COLO668 (cell line): ENCODE measurements at regions not wholly inside any gene's neighbourhood (a gene's known extent, or its start where the extent isn't known, plus 50 kb on each side); places are given as distances from the start of the nearest gene placed in this dataset.
"Not testable (repeated sequence)": the region's sequence is repeated elsewhere in the genome, so short reads cannot be mapped to it uniquely, and the experiment has no call there.

Source experiments
- DNase-seq: peaks from one replicate; lab custom pipeline; 2025; ENCODE audit not compliant: unreplicated experiment; lab: John Stamatoyannopoulos, UW

- no peak for DNase-seq
Observed at GRCh38 chr1:4062560-4062959, 162.5 kb upstream of the C1orf174 start.

- no peak for DNase-seq
Observed at GRCh38 chr1:4062992-4063391, 162.9 kb upstream of the C1orf174 start.

- DNase-seq = no peak
Observed at GRCh38 chr1:4063516-4063915, 163.4 kb upstream of the C1orf174 start.

- DNase-seq = no peak
Observed at GRCh38 chr1:4064150-4064889, 164.2 kb upstream of the C1orf174 start.

GRCh38 chr1:4066860-4067599 lies 167.0 kb upstream of the C1orf174 start:
- DNase-seq = no peak

- no peak for DNase-seq
Observed at GRCh38 chr1:4068076-4068475, 168.0 kb upstream of the C1orf174 start.

GRCh38 chr1:4071653-4072052 lies 171.6 kb upstream of the C1orf174 start:
- peak; percentile 26 for DNase-seq

GRCh38 chr1:4072481-4073153 lies 172.5 kb upstream of the C1orf174 start:
- no peak for DNase-seq

GRCh38 chr1:4075436-4076225 lies 175.6 kb upstream of the C1orf174 start:
- DNase-seq = no peak

GRCh38 chr1:4076346-4076745 lies 176.3 kb upstream of the C1orf174 start:
- no peak for DNase-seq

- DNase-seq = not testable (repeated sequence)
Observed at GRCh38 chr1:4078091-4078962, 178.3 kb upstream of the C1orf174 start.

- no peak for DNase-seq
Observed at GRCh38 chr1:4079815-4080214, 179.7 kb upstream of the C1orf174 start.

- no peak for DNase-seq
Observed at GRCh38 chr1:4081806-4082711, 182.0 kb upstream of the C1orf174 start.

GRCh38 chr1:4083231-4084047 lies 183.4 kb upstream of the C1orf174 start:
- DNase-seq = no peak

- peak; percentile 27 for DNase-seq
Observed at GRCh38 chr1:4084048-4084431, 184.0 kb upstream of the C1orf174 start.

GRCh38 chr1:4084446-4084845 lies 184.4 kb upstream of the C1orf174 start:
- no peak for DNase-seq

GRCh38 chr1:4084896-4085295 lies 184.8 kb upstream of the C1orf174 start:
- DNase-seq = no peak

- DNase-seq = no peak
Observed at GRCh38 chr1:4085546-4085945, 185.5 kb upstream of the C1orf174 start.
